ENCODE measurements at regions not wholly inside any gene's neighbourhood (a gene's known extent, or its start where the extent isn't known, plus 50 kb on each side); places are given as distances from the start of the nearest gene placed in this dataset.

DNA sequence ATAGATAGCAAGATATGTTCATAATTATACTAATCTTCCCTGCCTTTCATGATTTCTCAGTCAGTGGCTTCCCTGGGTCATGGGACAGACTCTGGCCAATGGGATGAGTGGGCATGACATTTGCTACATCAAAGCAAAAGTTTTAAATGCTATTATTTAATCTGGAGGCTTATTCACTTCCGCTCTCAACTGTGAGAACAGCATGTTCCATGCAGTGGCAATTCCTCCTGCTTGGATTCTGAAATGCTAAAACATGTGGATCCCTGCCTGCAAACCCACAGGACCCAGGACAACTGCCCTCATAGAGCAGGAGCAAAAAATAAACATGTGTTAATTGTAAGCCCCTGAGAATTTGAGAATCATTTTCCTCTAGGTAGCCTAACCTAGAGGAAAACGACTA, 1412.4 kb upstream of the CELF2 start:
- DNase-seq = no peak

DNA sequence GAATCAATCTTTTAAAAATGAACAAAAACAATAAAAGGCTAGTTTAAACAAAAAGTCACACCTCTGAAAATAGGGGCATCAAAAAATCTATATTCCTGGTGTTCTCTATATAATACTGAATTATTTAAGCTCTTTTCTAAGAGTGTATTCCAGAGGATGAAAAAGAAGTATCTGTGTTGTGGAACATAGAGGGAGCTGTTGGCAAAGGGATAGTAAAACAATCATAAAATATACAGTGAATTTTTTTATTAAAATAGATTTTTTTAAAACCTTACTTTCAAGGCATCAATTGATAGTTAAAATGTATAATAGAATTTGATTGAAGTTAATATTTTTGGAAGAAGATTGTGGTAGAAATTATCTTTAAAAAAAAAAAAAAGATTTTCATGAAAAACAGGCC, 1409.1 kb upstream of the CELF2 start:
- DNase-seq = peak; percentile 42

DNA sequence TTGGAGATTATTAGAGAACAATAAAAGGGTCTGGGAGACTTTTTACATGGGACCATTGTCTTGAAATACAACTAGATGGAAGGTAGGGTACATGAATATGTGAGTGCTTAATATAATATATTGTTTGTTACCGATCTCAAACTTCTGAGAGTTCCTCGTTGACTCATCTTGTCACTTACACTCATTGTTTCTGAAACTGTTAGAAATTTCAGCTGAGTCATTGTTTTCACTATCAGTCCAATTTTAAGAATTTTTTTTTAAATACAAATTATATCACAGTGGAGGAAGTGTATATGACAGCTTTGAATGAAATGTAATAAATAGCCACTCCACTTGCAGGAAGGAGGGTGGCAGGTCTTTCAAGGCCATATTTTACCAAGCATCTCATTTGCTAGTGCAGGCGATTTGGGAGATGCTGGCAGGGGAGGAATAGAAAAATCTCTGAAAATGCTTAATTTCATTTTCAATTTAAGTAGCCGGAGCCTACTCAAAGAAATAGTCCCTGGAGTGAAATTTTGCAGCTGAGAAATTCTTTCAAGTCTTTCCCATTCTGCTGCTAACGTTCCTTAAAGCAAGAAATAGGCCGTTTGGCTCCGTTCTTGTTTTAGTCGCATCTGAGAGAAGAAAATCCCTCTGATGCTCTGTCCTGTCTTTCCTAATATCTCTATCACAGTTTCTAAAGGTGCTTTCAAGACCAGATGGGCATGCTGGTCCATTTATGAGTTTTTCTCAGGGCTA, 1404.2 kb upstream of the CELF2 start:
- DNase-seq = peak; percentile 12

DNA sequence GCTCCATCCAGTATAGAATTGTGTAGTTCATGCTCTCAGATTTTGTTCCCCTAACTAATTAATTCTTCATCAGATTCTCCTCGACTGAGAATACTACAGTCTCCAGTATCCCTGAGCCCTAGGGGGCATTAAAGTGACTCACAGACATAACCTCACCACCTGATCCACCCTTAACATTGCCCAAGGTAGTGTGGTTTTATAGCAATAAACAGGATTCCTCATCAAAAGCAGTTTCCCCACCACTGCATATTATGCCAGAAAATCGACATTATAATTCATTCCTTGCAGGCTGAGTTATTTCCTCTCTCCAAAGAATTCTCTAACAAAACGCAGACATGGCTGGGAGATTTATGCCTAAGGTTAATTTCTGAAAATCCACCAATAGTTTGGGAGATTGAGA, 1402.5 kb upstream of the CELF2 start:
- DNase-seq = peak; percentile 17

DNA sequence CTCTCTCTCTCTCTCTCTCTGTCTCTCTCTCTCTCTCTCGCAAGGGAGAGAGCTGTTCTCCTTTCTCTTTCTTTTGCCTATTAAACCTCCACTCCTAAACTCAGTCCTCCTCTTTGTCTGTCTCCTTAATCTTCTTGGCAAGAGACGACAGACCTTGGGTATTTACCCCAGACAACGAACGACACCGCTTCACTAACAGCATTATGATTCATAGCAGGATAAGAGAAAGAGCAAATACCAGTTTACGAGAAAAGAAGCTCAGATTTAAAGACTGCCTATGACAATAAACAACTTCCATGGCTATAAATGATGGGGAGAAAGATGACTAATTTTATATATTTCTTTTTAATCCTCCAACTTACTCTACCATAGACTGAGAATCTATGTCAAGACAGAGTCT, 1396.5 kb upstream of the CELF2 start:
- no peak for DNase-seq

DNA sequence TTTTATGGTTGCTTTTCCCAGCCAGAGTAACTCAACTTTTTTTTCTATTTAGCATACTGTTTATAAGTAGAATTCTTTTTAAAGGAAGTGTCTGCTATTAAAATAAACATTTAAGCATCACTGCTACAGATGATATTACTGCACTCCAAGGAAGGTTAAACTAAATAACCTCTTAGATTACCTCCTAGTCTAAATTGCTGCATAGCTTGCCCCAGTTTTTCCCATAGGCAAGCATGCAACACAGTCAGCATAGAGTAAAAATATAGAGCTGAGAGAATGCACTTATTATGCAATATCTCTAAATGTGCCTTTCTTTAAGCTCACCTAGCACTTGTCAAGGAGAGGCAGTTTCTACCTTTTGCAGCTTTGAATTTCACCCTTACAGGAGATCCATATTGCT, 1392.4 kb upstream of the CELF2 start:
- DNase-seq = no peak

DNA sequence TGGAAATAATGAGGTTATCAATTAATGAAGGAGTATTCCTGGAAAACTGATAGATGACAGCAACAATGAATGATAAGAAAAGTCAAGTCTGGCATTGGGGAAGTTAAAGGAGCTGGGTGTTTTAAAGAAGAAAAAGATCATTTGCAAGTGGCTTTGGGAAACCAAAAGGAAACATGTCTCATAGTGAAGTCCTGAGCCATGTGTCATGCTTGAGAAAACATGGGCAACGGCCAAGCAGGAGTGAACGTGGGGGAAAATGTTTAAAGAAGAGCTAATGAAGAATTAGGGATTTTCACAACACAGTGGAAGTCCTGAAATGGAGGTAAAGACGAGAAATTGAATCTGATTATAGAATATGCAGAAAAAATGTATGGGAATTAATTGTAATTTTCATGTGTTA, 1383.2 kb upstream of the CELF2 start:
- peak; percentile 78 for DNase-seq

DNA sequence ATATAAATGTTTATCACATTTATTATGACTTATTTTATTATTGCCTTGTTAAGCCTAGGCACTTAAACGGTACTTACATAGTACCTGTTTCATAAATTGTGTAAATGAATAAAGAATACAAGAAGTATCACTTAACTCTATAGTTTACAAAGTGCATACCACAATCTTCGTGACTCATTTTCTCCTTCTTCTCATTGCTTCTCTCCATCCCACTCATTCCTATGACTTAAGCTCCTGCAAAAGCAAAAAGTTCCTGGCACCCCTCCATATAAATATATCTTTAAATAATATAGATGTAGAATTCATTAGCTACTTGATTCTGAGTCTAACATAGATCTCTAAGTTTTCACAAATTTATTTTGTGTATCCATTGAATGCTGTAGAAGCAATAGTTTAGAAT, 1382.0 kb upstream of the CELF2 start:
- DNase-seq = peak; percentile 53

DNA sequence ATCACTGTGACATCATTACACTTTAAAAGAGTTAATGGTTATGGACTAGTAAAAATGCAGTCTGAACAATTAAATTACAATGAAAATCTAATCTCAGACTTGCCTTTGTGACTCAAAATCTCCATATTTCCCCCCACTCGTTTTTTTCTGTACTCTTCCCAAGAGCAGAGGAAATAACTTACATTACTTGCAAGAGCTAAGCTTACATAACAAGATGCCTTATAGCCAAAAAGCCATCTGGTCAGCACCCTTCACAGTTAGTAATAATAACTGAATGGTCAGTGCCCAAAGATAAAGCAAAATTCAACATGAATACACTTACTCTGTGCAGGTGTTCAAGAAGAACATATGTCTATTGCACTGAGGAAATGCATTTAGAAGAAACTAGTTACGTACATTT, 1381.5 kb upstream of the CELF2 start:
- no peak for DNase-seq

DNA sequence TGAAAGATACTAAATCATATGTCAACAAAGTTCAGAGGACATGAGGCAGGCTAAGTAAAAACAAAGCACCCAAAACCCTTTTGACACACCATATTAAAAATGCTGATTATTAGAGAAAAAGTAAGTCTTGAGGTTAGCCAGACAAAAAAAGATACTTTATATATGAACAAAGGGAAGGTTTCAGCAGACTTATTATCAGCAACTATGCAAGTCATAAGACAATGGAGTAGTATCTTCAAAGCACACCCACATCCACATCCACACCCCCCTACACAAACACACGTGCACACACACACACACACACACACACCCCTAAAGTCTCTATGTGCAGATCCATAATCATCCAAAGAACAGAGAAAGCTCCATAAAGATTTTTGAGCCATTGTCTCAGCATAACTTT, 1373.9 kb upstream of the CELF2 start:
- DNase-seq = no peak

DNA sequence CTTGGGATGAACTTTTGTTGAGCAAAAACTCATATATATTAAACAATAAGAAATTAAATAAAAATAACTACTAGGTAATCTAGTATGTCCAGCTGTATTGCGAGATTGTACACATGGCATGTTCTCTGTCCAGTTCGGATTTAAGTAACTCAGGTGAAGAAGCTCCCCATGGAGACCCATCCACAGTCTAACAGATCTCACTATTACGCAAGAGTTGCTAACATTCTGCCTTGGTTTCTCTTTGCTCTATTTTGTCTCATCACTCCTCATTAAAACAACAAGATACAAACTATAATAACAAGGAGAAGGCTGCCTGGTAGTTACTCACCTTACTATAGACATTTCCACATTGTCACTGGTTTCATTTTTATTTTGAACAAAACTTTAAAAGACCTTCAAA, 1372.3 kb upstream of the CELF2 start:
- DNase-seq = no peak

DNA sequence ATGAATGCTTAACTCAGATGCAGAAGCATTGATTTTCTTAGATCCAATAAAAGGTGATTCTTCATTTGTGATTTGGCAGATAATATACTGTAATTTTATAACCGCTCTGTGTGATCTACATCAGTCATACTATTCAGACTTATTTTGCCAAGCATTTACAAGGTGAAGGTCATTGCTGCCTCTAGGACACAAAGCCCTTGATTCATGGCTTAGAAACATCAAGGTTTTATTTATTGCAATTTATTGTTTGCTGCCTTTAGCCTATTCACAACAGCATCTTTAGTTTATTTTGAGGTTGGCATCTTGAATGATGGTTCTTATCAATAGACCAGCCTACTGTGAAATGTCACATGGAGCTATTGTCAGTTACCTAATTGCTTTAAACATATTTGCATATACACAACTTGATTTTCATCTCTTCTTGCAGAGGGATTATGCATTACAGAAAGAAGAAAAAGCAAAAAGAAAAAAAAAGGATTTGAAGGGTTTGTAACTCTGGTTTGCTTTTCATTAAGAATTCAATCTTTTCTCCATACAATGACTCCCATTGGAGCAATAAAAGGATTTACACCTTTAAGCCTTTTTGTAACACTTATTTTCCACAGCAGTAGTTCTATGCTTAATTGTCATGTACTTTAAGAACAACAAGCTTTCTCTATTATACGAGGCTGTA, 1371.6 kb upstream of the CELF2 start:
- DNase-seq = no peak

DNA sequence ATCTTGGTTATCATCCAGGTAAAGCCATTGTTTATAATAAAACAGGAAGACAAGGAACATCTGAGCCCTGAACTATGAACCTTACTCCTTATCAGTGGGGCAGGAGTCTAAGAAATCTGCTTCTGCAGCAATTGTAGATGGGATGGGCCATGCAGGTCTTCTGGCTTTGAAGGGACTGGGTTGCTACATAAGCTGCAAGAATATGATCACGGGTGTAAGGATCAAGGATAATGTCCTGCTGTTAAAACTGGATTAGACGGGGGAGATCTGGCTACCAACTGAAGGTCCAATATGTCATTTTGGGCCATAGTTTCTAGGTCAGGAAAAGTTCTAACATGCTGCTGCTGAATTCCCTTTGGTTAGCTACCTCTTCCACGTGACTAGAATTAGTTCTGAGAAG, 1363.4 kb upstream of the CELF2 start:
- DNase-seq = no peak

DNA sequence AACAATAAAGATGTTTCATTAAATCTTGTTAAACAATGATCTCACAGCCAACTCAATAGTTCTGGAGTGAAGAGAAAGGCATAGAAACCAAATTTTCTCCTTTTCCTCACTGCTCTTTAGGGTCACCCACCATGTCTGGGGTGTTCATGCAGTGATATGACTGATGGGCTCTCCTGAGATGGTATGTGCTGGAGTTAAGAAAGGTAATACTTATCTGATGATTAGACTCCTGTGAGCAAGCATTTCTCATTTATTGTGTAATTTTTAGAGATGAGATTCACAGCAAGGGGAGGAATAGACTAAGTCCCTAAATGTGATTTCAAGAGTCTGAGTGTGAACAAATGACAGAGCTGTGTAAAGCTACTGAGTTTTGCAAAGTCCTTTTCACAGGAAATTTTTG, 1361.3 kb upstream of the CELF2 start:
- no peak for DNase-seq

DNA sequence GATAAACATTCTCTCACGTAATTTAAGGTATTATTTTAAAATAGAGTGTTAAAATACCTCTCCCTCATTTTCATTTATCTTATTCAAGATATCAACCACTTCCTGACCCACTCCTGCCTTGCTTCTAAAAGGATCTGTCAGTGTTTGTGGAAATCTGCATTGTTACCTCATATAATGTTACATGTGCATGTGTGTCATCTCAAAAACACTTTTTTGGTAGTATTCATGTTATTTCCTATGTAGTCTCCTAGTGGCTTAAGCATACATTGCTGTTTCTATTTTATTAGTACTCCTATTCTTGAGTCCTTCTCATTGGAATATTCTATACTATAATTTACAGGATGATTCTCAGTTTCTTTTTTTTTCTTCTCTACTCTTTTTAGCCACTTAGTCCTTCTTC, 1360.7 kb upstream of the CELF2 start:
- no peak for DNase-seq

DNA sequence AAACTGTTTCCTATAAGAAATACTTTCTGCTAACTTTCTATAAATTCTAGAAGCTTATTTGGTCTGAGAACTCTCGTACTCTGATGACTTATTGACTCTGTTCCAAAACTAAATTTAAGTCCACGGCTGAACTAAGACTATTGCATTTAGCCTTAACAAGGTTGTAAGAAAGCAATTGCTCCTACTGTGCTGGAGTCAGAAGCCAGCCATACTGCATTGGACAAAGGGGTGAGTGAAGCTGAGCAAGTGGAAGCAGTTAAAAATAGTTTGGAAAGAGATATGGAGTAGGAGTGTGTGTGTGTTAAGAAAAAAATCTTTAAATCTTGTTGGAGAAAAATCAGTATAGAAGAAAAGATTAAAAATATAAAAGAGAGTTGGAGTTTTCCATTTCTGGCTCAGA, 1360.1 kb upstream of the CELF2 start:
- no peak for DNase-seq

DNA sequence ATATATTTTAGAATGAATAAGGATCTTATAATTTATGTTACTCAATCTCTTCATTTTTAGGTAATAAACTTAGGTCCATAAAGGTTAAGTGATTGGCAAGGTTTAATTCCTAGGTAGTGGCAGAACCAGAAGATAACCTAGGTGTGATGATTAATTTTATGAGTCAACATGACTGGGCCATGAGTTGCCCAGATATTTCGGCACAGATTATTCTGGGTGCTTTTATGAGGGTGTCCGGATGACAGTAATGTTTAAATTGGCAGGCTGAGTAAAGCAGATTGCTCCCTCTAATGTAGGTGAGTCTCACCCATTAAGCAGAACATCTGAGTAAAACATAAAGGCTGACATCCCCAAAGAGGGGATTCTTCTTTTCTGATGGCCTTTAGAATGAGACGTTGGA, 1349.3 kb upstream of the CELF2 start:
- no peak for DNase-seq

DNA sequence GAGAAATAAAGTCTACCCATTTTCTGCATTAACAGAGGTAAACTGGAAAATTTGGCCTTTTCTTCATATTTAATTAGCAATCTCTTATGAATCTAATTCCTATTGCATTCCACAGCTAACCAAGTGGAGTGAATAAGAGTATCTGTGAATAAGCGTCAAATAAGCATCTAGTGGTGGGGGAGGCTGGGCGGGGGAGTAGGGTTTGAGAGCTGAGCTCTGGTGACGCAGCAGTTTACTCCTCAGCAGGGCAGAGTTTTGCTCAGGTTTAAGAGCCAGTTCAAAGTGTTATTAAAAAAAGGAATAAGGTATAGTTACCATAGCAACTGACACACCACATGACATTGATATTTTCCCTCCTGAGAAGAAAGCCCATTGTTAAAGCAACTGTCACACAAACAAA, 1346.8 kb upstream of the CELF2 start:
- no peak for DNase-seq

DNA sequence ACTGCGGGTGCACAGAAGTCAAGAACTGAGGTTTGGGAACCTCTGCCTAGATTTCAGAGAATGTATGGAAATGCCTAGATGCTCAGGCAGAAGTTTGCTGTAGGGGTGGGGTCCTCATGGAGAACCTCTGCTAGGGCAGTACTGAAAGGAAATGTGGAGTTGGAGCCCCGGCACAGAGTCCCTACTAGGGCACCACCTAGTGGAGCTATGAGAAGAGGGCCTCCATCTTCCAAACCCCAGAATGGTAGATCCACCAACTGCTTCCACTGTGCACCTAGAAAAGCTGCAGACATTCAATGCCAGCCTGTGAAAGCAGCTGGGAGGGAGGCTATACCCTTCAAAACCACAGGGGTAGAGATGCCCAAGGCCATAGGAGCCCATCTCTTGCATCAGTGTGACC, 1336.0 kb upstream of the CELF2 start:
- no peak for DNase-seq

DNA sequence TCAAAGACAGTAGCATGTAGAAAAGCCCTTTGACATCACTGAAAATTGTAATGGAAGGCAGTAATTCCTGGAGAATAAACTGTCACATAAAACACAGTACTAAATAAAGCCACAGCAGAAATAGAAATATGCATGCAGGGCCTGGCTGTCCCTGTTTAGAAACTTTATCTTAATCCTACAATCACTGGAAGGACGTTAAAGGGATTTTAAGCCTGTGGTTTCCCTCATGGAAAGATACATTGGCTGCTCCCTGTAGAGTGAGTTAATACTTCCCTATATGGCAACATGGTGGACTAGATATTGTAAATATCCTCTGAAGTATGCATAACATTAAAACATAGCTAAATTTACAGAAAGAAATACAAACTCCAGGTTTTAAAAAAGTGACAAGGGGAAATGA, 1334.9 kb upstream of the CELF2 start:
- DNase-seq = no peak

DNA sequence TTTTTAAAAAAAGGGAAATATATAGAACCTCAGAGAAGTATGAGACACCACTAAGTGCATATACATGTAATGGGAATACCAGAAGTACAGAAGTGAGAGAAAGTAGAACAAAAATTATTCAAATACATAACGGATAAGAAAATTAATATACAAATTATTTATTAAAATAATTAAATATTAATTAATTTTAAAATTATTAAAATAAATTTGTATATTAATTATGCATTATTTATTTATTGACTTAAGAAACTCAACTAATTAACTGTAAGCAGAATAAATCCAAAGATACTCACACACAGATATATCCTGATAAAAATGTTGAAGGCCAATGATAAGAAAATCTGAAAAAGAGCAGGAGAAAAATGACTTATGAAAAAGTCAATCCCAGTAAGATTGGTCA, 1333.5 kb upstream of the CELF2 start:
- no peak for DNase-seq

DNA sequence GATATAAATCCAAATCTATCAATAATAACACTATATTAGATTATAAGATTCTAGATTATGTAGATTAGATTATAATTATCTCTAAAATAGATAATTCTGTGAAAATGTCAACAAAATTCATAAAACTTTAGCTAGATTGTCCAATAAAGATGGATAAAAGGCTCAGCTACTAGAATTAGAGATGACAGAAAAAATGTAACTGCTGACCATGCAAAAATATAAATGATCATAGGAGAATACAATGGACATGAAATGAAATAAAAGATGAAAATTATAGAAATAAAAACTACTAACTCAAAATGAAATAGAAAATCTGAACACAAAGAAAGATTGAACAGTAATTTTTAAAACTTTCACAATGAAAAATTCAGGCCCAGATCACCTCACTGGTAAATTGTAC, 1332.1 kb upstream of the CELF2 start:
- DNase-seq = no peak

DNA sequence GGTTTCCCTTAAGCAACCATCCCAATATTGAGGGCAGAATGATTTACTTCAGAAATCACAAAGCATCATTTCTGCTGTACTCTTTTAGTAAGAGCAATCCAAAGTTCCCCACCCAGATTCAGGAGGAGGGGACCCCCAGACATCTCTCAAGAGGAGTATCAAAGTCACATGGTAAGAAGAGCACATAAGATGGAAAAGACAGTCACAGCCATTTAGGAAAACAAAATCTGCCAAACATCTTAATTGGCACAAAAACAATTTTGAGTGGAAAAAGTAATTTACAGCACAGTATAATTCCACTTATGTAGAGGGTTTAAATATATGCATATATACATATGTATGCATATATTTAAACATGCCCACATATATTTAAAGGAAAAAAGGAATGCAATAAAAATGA, 1329.0 kb upstream of the CELF2 start:
- DNase-seq = no peak

DNA sequence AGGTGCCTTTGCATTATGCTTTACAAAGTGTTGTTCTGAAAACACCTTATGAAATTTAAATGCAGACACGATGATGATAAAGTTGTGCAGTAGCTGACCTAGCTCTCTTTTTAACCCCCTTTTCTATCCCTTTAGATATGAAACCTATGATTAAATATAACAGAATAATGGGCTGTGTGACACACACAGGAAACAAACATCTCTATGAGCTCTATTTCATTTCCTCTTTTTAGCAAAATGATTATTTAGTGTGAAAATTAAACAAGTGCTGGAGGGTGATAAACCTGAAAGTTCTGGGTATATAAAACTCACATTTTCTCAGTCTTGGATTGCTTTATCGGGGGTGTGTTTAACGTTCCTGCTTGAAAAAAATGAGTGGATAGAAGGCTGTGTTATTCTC, 1310.5 kb upstream of the CELF2 start:
- no peak for DNase-seq

DNA sequence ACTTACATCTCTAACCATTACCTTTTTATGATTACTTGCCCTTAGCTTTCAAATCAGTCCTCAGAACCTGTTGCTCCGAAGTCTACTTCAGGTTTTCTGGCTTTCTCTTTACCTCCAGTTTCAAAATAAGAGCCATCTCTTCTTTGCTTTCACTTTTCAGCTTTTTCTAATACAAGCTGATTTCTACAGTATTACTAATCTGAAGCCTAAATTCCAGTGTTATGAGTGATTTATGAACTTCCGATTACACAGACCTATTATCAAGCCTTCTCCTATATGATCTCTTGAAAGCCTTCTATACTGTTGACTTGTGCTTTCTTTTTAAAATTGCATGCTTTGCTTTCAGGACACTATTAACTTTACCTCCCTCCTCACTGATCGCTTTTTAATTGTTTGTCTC, 1307.8 kb upstream of the CELF2 start:
- DNase-seq = peak; percentile 21

All from fibroblast of skin of scalp (primary cell).